ENCODE measurements at regions not wholly inside any gene's neighbourhood (a gene's known extent, or its start where the extent isn't known, plus 50 kb on each side); places are given as distances from the start of the nearest gene placed in this dataset.

DNA sequence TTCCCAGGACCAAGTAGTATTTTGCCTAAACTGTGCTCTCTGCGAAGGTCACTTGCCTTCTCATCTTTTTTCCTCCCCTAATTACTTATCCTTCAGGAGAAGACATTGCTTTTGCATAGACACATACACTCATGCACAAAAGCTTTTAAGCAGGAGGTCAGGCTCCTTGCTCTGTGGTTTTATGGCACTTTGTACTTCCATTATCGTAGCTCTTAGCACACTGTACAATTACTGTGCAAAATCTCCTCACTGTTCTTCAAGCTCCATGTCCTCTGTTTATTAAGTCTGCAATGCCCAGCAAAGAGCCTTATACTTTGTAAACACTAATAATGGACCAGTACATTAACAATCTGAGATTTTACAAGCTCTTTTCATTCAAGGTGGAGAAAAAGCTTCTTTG is 188.4 kb upstream of the GNPDA2 start:
- TF ChIP-seq CTCF (IDR thresholded peaks at IDR 0.05) = no peak
- no peak for TF ChIP-seq POLR2A (IDR thresholded peaks at IDR 0.05)
